ENCODE measurements at regions not wholly inside any gene's neighbourhood (a gene's known extent, or its start where the extent isn't known, plus 50 kb on each side); places are given as distances from the start of the nearest gene placed in this dataset.

- TF ChIP-seq, protein P1, sequence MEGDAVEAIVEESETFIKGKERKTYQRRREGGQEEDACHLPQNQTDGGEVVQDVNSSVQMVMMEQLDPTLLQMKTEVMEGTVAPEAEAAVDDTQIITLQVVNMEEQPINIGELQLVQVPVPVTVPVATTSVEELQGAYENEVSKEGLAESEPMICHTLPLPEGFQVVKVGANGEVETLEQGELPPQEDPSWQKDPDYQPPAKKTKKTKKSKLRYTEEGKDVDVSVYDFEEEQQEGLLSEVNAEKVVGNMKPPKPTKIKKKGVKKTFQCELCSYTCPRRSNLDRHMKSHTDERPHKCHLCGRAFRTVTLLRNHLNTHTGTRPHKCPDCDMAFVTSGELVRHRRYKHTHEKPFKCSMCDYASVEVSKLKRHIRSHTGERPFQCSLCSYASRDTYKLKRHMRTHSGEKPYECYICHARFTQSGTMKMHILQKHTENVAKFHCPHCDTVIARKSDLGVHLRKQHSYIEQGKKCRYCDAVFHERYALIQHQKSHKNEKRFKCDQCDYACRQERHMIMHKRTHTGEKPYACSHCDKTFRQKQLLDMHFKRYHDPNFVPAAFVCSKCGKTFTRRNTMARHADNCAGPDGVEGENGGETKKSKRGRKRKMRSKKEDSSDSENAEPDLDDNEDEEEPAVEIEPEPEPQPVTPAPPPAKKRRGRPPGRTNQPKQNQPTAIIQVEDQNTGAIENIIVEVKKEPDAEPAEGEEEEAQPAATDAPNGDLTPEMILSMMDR (conservative IDR thresholded peaks at IDR 0.05 in 1 of 2, IDR thresholded peaks at IDR 0.05 in 1 of 2; ENCODE audit: extremely low read depth in 1 of 2, insufficient read depth in 1 of 2, low read depth in 1 of 2, low read length in 2 of 2) = no peak
- TF ChIP-seq EZH2 (IDR thresholded peaks at IDR 0.05; ENCODE audit: borderline replicate concordance, low read length) = no peak
Observed at GRCh38 chr4:81326581-81326980, 111.6 kb upstream of the PRKG2 start.
